Retinal pigment epithelial cell (primary cell): ENCODE measurements at regions not wholly inside any gene's neighbourhood (a gene's known extent, or its start where the extent isn't known, plus 50 kb on each side); places are given as distances from the start of the nearest gene placed in this dataset.

Experiments
- DNase-seq: peaks from one replicate; pipeline ENCODE4 v3.0.0-alpha.2; 2010; ENCODE audit warnings: low read depth
- H3K4me3 ChIP-seq: 2 replicates; pipeline ENCODE4 v1.5.1; 2011; ENCODE audit warnings: mild to moderate bottlenecking, low read length, control low read depth, moderate library complexity
- TF ChIP-seq, protein P1 (sequence below): conservative IDR thresholded peaks from 2 replicates; pipeline ENCODE4 v1.5.1; 2011; ENCODE audit warnings: low read depth, low read length, control low read depth, inconsistent platforms

GRCh38 chr2:224190936-224191270 is 151.8 kb upstream of the SERPINE2 start:
- DNase-seq, result no peak
- H3K4me3 ChIP-seq, result no peak overlapping the region
- TF ChIP-seq, protein P1, sequence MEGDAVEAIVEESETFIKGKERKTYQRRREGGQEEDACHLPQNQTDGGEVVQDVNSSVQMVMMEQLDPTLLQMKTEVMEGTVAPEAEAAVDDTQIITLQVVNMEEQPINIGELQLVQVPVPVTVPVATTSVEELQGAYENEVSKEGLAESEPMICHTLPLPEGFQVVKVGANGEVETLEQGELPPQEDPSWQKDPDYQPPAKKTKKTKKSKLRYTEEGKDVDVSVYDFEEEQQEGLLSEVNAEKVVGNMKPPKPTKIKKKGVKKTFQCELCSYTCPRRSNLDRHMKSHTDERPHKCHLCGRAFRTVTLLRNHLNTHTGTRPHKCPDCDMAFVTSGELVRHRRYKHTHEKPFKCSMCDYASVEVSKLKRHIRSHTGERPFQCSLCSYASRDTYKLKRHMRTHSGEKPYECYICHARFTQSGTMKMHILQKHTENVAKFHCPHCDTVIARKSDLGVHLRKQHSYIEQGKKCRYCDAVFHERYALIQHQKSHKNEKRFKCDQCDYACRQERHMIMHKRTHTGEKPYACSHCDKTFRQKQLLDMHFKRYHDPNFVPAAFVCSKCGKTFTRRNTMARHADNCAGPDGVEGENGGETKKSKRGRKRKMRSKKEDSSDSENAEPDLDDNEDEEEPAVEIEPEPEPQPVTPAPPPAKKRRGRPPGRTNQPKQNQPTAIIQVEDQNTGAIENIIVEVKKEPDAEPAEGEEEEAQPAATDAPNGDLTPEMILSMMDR, result no peak

DNA sequence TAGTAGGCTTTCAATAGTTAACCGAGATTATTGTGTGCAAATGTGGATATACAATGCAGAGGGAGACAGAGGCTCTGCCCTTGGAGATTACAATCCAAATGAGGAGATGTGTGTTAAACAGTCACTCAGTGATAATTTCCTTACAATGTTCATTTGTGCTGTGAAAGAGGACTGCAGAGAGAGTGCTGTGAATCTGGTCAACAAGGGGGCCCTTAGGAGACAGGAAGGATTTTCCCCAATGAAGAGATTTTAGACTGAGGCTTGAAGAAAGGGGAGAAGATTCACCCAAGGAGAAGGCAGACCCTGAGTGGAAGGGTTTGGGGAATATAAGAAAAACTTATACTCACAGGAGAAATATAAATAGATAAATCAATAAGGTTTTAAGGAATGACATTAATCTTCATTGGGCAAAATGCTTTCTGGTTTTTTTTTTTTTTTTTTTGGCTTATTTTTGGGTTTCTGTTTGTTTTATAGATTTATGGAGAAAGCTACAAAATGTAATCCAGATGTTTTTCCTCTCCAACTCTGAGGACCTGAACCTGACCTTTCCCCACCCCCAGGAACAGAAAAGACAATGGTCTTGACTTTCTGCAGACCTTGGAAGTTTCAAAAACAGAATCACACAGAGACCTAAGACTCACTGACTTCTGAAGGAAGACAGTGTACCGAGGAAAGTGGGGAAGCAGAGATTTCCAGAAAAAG is 151.3 kb upstream of the SERPINE2 start:
- TF ChIP-seq, protein P1, result no peak
- no peak for DNase-seq
- no peak overlapping the region for H3K4me3 ChIP-seq

GRCh38 chr2:224187220-224187619 is 148.1 kb upstream of the SERPINE2 start:
- TF ChIP-seq, protein P1, result no peak
- H3K4me3 ChIP-seq, result no peak overlapping the region
- DNase-seq, result no peak

- DNase-seq, result no peak
- H3K4me3 ChIP-seq, result no peak overlapping the region
- TF ChIP-seq, protein P1, result no peak
These were observed 146.0 kb upstream of the SERPINE2 start for GRCh38 chr2:224185023-224185601.

GRCh38 chr2:224183086-224183485 is 144.0 kb upstream of the SERPINE2 start:
- DNase-seq, result no peak
- TF ChIP-seq, protein P1, result no peak
- H3K4me3 ChIP-seq, result no peak overlapping the region

GRCh38 chr2:224182498-224182897 is 143.4 kb upstream of the SERPINE2 start:
- no peak for DNase-seq
- TF ChIP-seq, protein P1, result no peak
- no peak overlapping the region for H3K4me3 ChIP-seq

DNA sequence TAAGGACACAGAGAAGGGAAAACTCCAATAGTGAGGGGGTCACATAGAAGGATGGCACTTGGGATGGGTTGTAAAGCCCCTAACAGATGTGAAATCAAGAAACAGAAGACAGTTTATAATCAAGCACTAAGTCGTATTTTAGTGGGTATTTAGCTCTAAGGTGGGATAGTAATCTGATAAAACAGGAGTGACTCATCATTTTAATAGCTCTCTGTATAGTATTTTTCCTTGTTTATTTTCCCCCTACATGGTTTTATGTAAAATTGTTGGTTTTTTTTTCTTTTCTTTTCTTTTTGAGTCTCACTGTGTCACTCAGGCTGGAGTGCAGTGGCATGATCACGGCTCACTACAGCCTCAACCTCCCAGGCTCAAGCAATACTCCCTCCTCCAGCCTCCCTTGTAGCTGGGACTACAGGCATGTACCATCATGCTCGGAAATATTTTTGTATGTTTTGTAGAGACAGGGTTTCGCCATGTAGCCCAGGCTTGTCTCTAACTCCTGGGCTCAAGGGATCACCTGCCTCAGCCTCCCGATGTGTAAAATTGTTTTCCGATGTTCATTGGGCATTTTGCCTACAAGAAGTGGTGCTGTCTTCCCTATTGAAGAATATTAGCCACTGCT is 142.6 kb upstream of the SERPINE2 start:
- DNase-seq, result no peak
- TF ChIP-seq, protein P1, result no peak
- no peak overlapping the region for H3K4me3 ChIP-seq
